GM19438 (cell line): ENCODE measurements at regions not wholly inside any gene's neighbourhood (a gene's known extent, or its start where the extent isn't known, plus 50 kb on each side); places are given as distances from the start of the nearest gene placed in this dataset.
"Not testable (repeated sequence)": the region's sequence is repeated elsewhere in the genome, so short reads cannot be mapped to it uniquely, and the experiment has no call there.

Source experiments
- ATAC-seq: cut with Tn5 transposase; IDR thresholded peaks from one replicate; pipeline ENCODE4 v1.9.1; 2021; ENCODE audit warnings: low read depth; ENCODE audit not compliant: unreplicated experiment

DNA sequence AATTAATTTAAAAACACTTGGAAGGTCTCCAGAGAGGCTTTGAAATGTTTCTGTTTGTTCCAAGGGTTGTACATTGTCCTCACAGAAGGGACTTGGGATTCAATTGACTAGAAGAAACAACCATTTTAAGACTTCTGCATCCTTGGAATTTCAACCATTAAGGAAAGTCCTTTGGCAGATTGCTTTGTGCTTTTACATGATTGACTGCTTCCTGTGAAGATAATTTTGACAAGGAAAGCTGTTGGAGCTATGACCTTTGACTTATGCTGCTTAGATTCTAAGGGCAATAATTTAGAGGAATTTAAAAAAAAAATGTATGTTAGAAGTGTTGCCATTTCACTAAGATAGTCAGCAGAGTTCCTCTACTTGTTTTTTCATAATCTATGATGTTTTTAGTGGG is 483.9 kb upstream of the TBL1XR1 start:
- ATAC-seq = no peak

- no peak for ATAC-seq
Measured at GRCh38 chr3:177681852-177682251, 484.6 kb upstream of the TBL1XR1 start.

DNA sequence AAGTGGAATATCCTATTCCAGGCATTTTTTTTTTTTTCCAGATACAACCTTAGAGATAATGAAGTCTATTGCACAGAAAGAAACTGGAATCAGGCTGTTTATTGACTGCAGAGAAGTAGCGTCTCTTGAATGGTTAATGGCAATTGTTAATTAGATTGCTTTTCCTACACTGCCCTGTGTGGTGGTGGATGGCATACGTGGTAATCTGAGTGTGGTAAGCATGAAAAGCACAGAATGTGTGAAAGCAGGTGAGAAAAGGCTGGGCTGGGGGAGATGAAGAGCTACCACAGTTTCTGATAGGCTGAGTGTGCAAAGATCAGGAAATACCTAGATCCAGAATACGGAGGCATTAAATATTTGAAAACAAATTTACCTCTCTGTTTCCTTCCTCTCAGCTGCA is 486.3 kb upstream of the TBL1XR1 start:
- ATAC-seq = no peak

GRCh38 chr3:177686671-177687070 is 489.4 kb upstream of the TBL1XR1 start:
- ATAC-seq = no peak

DNA sequence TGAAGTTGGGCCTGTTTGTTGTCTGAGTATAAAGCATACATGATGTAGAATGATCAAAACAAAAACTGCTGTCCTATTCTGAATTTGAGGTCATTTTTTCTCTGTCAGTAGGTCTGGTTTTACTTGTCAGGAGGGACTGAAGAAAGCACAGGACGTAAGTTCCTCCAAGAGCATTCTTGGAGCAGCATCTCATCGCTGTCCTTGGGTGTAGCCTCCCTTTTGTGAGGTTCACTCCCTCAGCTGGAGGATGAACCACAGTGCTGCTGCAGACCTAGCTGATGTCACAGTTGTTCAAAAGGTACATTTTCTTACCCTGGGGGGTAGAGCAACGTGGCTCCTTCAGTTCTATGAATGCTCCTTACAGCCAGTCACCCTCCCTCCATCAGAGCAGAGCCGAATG is 490.0 kb upstream of the TBL1XR1 start:
- no peak for ATAC-seq

DNA sequence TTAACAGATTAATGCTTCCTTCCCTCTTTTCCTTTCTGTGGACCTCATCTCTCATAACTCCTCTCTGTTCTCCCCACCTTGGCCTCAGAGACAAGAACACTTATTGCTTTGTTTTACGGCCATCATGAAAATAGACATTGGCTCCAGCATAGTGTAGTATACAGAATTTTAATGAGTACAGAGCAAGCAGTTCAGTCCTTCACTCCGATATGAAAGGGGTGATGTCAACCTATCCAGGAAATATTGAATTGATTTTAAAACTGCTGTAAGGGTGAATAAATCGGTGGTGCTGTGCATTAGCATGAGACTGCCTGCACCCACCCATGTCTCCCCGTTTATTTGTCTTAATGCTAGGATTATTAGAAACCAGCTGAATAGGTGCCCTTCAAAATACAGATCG is 490.9 kb upstream of the TBL1XR1 start:
- no peak for ATAC-seq

- no peak for ATAC-seq
Measured at GRCh38 chr3:177689077-177689476, 491.8 kb upstream of the TBL1XR1 start.

DNA sequence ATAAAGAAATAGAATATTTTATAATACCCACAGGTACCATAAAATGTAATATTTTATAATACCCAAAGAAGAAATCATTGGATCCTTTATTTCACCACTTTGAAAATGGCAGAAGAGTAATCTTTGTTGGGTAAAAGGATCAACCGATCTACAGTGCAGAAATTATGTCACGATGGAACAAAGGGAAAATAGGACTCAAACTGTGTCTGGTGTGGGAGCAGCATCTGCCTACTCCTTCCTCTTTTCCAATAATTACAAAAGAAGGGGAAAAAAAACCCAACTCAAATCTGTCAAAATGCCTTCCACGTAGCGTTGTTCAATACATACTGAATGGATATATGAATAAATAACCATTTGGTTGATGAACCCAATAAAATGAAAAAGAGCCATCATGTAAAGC is 492.6 kb upstream of the TBL1XR1 start:
- no peak for ATAC-seq

- ATAC-seq = no peak
Measured at GRCh38 chr3:177690306-177690705, 493.0 kb upstream of the TBL1XR1 start.

GRCh38 chr3:177692304-177692975 is 495.2 kb upstream of the TBL1XR1 start:
- ATAC-seq = no peak

DNA sequence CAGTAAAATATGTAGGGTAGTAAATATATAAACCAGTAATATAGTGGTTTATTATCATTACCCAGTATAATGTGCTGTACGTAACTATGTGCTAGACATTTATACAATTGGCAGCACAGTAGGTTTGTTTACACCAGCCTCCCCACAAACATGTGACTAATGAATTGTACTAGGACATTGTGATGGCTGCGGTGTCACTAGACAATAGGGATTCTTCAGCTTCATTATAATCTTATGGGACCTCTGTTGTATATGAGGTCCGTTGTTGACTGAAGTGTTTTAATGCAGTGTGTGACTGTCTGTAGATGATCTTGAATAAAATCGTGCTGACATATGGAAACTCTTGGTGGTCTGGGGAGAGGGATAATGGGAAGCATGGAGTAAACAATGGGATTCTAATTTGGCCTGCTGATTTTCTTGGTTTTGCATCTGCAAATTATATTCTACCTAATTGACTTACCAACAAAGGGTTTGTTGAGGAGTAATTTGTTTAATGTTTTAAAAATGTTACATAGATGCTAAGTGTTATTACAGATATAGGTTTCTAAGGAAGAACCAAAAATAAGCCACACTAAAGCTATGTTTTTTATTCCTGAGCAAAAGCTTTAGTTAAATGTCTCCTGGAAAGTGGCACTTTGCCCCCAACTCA is 496.5 kb upstream of the TBL1XR1 start:
- no peak for ATAC-seq

DNA sequence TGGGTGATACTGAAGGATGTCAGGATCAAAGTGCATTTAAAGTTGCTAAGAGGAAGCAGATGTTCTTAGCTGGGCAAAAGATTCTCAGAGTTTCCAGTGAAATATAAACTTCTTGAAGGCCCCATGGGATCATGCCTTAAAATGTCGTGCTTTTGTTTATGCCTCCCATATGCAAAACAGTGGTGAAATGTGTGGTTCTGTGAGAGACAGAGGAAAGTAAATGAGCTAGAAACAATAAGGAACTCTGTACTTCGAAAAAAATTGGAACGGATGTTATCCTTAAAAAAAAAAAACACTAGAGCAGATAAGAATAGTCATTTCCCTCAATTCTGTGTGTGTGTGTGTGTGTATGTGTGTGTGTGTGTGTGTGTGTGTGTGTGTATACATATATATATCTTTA is 497.0 kb upstream of the TBL1XR1 start:
- ATAC-seq = peak; percentile 75

DNA sequence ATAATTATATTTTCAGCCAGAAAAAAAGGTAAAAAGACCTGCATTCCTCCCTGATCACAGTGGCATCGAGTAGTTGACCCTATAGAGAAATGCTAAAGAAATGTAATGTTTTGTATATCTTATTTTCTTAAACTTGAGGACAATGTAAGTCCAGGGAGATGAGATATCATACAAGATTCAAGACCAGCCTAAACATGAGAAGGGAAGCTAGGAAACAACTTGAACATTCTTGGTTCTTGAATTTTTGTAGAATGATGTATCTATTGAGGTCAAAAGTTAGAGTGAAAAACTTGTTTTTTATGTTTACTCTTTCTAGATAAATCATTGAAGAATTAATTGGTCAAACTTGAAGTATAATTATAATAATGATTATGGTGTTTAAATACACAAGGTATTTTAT is 497.7 kb upstream of the TBL1XR1 start:
- no peak for ATAC-seq

DNA sequence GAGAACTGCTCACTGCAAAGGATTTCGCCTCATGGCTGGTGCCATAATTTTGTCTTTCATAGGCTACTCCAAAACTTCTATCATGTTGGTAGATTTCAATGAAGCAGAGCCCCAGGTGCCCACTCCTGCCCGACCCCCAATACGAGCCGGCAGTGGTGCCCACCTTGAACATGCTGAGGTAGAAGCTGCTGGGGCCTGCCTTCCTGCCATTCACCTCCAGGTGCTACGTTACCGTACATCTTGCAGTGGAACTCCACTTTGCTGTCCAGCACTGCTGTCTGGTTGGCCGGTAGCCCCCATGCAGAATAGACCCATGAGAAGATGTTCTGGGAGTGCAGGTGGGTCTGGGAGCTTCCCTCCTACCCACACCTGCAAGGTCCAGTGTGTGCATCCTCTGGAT is 502.8 kb upstream of the TBL1XR1 start:
- ATAC-seq = no peak

DNA sequence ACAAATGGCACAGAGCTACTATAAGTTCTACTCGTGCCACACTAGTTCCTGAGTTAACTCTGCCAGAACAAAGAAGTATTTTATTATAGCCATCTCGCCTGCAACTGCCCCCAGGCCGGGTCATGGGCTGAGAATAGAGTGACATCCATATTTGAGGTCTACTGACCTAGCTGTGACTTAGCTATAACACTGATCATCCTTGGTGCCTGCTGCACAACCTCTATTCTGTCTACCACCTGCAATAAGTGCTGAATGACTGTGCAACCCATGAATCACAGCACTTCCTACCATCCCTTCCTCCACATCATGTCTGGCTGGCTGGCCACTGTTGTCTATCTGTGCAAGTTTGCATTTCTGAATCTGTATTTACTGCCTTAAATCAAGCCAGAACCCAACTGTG is 506.5 kb upstream of the TBL1XR1 start:
- no peak for ATAC-seq

DNA sequence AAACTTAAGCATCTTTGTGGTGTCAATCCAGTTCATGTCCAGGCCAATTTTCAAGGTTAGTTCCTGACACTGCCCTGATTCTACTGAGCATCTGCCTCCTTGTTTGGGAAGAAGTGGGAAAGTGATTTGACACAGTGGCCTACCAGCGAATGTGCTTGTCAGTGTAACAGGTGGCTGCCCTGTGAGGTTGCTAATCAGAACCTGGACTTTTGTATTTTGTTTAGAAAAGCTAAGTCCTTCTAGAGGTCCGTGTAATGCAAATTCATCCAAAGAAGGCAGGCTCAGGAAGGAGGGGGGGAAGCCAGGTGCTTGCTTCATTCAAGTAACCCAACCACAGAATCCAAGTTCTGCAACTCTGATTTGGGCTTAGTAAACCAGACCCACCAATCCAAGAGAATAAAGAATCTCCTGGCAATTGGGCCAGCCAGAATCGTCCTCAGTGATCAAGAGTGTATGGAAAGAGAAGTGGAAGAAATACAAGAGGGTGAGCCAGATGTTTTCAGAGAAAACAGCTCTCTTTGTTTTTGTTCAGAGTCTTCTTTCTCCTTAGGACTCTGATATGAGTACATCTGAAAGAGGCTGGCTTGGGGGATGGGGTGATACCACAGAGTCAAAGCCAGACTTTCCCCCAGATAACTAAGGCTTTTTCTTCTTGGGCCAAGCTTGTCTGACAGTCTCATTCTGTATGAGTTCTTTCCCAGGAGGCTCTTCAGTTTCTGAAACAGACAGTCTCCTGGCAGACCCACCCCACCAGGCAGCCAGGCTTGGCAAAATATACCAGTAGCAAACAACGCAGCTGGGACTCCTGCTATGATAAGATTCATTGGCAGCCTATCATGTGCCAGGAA is 508.9 kb upstream of the TBL1XR1 start:
- no peak for ATAC-seq

GRCh38 chr3:177709470-177709869 is 512.2 kb upstream of the TBL1XR1 start:
- not testable (repeated sequence) for ATAC-seq

DNA sequence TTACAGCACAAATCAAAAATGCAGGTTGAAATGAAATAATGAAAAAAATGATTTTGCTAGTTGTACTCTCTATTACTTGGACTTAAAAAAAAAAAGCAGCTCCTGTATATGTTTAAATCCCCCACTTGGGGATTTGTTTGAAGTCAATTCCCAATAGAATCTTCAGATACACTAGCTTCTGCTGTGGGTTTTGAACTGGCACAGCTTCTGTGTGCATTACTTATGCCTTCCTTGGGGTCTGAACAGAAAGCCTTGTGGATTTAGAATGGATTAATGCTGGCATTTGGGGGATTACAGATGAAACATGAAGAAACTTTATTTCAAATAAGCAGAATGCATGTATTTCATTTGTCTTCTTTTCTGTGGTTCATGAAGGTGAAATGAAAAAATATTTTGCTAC is 513.2 kb upstream of the TBL1XR1 start:
- no peak for ATAC-seq

GRCh38 chr3:177711637-177712036 is 514.4 kb upstream of the TBL1XR1 start:
- no peak for ATAC-seq

DNA sequence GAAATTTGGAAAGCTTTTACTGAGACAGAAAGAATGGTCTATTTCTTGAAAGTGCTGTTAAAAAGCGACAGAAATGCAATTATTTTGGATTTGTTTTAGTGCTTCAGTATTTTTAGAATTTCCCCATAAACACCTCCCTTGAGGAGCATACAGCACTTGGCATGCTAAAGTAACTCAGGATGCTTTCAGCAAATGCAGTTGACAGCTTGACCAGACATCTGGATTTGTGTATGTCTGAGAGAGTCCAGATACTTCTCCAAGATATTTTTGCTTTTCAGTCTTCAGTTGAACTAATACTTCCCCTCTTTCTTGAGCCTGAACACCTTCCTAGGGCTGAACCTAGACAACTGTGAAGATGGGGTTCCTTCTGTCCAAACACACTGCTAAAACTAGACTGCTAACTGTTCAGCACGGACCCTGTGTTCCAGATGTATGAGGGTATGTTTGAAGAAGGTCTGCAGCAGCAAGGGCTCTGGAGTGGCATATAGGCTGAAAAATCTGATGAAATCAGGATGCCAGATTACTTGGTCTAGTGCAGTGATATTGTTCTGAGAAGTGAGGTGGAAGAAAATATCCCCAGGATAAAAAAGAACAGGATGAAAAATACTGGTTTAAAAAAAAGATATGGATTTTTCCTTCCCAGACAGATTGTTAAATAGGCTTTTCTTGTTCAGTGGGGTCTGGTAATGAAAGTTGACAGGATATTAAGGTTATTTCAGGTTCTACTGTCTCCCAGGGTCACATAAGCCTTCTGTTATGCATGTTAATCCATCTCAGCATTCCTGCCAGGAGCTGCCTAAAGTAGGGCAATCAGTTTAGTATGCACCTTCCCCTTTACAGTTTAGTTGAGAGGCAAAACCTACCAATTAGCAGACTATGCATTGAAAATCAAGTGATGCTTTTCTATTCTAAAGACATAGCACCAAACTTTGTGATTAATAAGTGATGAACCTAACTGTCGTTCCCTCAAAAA is 516.9 kb upstream of the TBL1XR1 start:
- no peak for ATAC-seq

DNA sequence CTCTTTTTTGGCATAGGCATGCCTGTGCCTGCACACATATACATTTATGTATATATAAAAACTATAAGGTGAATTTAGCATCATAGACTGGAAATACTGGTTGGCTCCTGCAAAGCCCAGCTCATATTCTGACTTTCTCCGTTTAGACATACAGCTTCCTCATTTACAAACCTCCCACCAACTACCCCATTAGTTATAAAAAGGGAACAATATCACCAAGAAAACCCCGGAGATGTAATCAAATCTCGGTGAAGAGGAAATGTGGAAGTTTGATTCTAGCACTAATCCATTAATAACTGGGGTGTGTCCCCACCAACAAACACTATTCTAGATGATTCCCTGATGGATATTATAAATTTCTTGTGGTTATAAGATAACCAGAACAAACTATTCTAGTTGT is 517.7 kb upstream of the TBL1XR1 start:
- ATAC-seq = no peak
